Astrocyte of the cerebellum (primary cell): ENCODE measurements at regions not wholly inside any gene's neighbourhood (a gene's known extent, or its start where the extent isn't known, plus 50 kb on each side); places are given as distances from the start of the nearest gene placed in this dataset.
A peak's percentile ranks its signal among the peaks of the same experiment; 100 is the strongest.

ENCODE experiments used
- DNase-seq: peaks from one replicate; pipeline ENCODE4 v3.0.0-alpha.2; 2011; ENCODE audit warnings: low read depth
- H3K4me3 ChIP-seq: 2 replicates; pipeline ENCODE4 v1.5.1; 2011; ENCODE audit warnings: mild to moderate bottlenecking, low read depth, low read length, moderate library complexity
- in situ Hi-C: cut with HindIII; loops from 2 replicates; pipeline ENCODE4 v1.10.0; 2017; ENCODE audit warnings: low sequenced_read_pairs
- TF ChIP-seq, protein P1 (sequence below): IDR thresholded peaks from 2 replicates; pipeline ENCODE4 v1.5.1; 2012; ENCODE audit warnings: low read length, low read depth, moderate library complexity, mild to moderate bottlenecking; ENCODE audit errors: missing control alignments

DNA sequence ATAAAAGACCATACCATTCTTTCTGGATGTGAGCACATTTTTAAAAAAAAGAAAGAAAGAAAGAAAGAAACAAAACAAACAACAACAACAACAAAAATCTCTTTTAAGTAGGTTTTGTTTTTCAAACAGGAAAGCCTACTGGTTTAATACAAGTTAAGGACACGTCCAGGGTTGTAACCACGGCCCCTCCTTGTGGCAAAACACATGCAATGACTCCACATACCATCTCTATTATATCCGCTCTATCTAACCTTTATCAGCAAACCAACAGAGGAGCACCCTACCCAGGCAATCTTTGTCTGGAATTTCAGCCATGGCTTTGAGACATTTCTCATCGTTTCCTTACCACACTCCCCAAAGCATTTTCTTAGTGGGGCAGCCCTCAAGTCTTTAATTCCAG is 360.5 kb upstream of the TMPO start:
- TF ChIP-seq, protein P1, sequence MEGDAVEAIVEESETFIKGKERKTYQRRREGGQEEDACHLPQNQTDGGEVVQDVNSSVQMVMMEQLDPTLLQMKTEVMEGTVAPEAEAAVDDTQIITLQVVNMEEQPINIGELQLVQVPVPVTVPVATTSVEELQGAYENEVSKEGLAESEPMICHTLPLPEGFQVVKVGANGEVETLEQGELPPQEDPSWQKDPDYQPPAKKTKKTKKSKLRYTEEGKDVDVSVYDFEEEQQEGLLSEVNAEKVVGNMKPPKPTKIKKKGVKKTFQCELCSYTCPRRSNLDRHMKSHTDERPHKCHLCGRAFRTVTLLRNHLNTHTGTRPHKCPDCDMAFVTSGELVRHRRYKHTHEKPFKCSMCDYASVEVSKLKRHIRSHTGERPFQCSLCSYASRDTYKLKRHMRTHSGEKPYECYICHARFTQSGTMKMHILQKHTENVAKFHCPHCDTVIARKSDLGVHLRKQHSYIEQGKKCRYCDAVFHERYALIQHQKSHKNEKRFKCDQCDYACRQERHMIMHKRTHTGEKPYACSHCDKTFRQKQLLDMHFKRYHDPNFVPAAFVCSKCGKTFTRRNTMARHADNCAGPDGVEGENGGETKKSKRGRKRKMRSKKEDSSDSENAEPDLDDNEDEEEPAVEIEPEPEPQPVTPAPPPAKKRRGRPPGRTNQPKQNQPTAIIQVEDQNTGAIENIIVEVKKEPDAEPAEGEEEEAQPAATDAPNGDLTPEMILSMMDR = peak; percentile 53
- no peak overlapping the region for H3K4me3 ChIP-seq
- in situ Hi-C loops = no loop called here
- peak; percentile 15 for DNase-seq

DNA sequence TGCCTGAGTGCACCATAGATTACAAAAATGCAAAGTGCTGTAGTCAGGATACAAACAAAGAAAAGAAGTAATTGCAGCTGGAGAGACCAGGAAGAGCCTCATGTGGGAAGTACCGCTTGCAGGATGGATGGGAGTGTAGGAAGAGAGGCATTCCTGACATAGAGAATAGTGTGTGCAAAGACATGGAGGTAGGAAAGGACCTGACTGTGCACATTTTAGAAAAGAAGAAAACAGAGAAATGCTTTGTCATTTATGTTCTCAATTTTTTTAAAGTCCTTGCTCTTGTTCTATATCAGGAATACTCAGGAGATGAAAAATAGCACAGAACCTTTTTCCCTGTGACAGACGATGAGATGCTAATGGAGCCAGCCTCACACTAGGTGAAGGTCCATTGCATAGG is 358.7 kb upstream of the TMPO start:
- in situ Hi-C loops = no loop called here
- TF ChIP-seq, protein P1 = no peak
- no peak overlapping the region for H3K4me3 ChIP-seq
- DNase-seq = no peak

DNA sequence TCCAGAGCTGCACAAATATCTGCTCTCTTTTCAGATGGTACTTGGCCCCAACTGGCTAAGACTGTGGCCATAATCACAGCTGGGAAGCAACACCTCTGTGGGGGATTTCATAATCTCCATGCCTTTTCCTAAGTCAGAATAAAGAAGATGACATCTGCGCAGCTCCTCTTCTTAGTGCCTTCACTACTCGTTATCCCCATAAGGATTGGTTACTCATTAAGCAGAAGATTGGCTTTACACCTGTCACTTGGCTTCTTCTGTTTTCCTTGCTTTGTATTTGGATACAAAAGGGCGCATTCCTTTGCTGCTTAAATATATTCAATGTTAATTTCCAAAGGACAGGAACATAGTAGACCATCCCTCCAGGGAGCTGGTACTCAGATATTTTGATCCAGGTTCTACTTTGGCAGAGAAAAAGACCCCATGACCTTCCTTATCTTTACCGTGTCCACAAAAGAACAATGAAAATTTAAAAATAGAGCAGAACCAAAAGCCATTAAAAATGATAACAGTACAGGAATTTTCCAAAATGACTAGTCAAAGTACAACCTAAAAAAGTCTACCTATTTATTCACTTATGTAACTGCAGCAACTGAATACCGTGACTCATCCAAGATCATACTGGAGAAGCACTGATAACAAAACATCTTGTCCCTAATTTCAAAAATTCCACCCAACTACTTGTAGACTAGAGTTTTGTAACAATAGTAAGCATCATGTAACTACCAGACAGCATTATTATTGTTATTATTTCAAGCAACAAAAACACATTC is 352.3 kb upstream of the TMPO start:
- no peak overlapping the region for H3K4me3 ChIP-seq
- DNase-seq = no peak
- in situ Hi-C loops = no loop called here
- TF ChIP-seq, protein P1 = no peak

DNA sequence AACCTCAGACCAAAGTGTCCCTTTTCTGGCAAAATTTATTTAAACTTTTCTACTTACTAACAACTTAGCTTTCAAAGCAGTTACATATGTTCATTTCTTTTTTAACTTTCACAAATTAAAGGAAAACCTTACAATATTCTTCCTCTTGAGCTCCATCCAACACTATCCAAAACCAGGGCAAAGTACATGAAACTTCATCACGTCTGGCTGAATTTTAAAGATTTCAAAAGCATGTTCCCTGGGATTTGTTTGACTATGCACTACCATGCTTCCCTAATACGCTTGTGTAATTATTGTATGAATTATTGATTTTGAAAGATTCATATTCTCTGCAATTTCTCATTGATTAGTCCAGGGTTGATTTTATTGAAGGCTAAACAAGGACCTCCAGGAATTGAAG is 343.1 kb upstream of the TMPO start:
- TF ChIP-seq, protein P1 = no peak
- H3K4me3 ChIP-seq = no peak overlapping the region
- in situ Hi-C loops = no loop called here
- no peak for DNase-seq

DNA sequence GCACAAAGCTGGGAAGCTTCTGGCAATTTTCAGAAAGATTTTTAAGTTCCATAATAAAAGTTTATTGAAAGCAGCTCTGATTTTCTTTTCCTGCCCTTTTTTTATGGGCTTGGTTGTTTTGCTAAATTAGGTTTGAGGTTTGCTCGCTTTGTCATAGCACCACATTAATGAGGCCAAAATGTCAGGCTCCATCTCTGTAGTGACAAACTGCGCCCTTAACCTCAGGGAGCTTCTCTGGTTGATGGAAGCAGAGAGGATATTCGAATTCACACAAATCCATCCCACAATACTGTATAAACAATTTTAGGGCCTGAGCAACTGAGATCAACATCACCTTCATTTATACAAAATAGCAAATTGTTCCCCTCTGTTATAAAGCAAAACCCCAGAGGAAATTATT is 342.6 kb upstream of the TMPO start:
- DNase-seq = no peak
- no peak overlapping the region for H3K4me3 ChIP-seq
- in situ Hi-C loops = no loop called here
- TF ChIP-seq, protein P1 = no peak

DNA sequence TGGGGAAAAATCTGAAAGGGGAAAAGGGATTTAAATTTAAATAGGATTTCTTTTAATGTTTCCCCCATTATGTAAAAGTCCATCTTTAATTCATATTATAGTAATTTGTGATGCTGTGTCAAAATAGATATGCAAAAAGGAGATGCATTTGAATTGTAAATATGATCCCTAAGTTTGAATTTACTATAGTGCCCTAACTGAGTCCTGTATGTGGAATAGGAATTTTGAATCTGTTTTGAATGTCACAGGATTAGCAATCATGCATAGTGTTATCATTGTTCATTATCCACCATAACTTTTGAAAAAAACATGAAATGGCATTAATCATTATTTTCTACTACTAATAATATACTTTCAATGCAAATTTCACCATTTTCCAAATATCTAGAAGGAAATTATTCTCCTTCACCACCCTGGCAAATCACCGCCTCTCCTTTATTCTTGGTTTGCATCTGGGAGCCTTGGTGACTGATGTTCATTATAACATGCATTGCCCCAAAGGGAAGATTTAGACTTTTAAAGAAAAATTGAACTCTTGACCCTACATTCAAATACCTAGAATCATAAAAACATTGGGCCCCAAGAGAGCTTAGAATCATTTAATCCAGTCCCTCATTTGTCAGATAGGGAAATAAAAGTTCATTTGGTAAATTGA is 341.5 kb upstream of the TMPO start:
- TF ChIP-seq, protein P1 = no peak
- no peak overlapping the region for H3K4me3 ChIP-seq
- no peak for DNase-seq
- in situ Hi-C loops = no loop called here
